A549 (cell line): ENCODE measurements at regions not wholly inside any gene's neighbourhood (a gene's known extent, or its start where the extent isn't known, plus 50 kb on each side); places are given as distances from the start of the nearest gene placed in this dataset.

Experiments used
- ATAC-seq, 2 experiments: fragments of 200-7000 bp in 1 of 2; fragments of >200 bp in 1 of 2; cut with Nextera tagmentation in 1 of 2; cut with Tn5 transposase in 1 of 2; 3 replicates each; pipeline versions ENCODE4 v1.8.0 to v1.9.1; 2018 to 2020; ENCODE audit warnings: mild to moderate bottlenecking in 1 of 2, moderate library complexity in 1 of 2
- CTCF ChIA-PET: fragments of 300-600 bp; sonication (Branson Sonifier 250); formaldehyde crosslinking; extraction: SDS; loops from one replicate; lab custom pipeline; 2021; ENCODE audit warnings: antibody characterized with exemption, inconsistent platforms; lab: Yijun Ruan, JAX
- POLR2A ChIA-PET: fragments of 350-600 bp; formaldehyde crosslinking; extraction: SDS; loops from one replicate; lab custom pipeline; 2021; ENCODE audit warnings: antibody characterized with exemption, inconsistent platforms; lab: Yijun Ruan, JAX
- DNase-seq, 2 experiments: peaks; one replicate each; pipeline versions ENCODE4 v3.0.0 to v3.0.0-alpha.2; 2011 to 2016; ENCODE audit warnings: low read depth in 1 of 2, low spot score in 1 of 2
- FAIRE-seq: peaks from 2 replicates; lab custom pipeline; 2011; peaks lifted over from hg19 to GRCh38; lab: Jason Lieb, UNC
- H3K27ac ChIP-seq, 2 experiments: fragments of >200 bp; sonication (Bioruptor Twin); formaldehyde crosslinking; 3 replicates each; pipeline ENCODE4 v1.5.1; 2016 to 2017
- H3K4me1 ChIP-seq: fragments of >200 bp; sonication (Bioruptor Twin); formaldehyde crosslinking; 3 replicates; pipeline ENCODE4 v1.6.1; 2016
- H3K4me2 ChIP-seq: fragments of >200 bp; sonication (Bioruptor Twin); formaldehyde crosslinking; 3 replicates; pipeline ENCODE4 v1.6.1; 2016
- H3K4me3 ChIP-seq: fragments of >200 bp; sonication (Bioruptor Twin); formaldehyde crosslinking; 3 replicates; pipeline ENCODE4 v1.5.1; 2016
- H3K9me3 ChIP-seq: fragments of >200 bp; sonication (Bioruptor Twin); formaldehyde crosslinking; 3 replicates; pipeline ENCODE4 v1.6.1; 2016
- CHD4 ChIP-seq: fragments of 200-600 bp; sonication (generic); IDR thresholded peaks from 2 replicates; pipeline ENCODE4 v1.6.1; 2016; ENCODE audit warnings: antibody characterized with exemption, mild to moderate bottlenecking, borderline replicate concordance
- FOSB ChIP-seq: fragments of 250-450 bp; sonication (Bioruptor Pico); IDR thresholded peaks from 2 replicates; pipeline ENCODE4 v1.5.0; 2020; ENCODE audit warnings: mild to moderate bottlenecking, moderate library complexity
- FOXS1 ChIP-seq: fragments of 250-450 bp; sonication (Bioruptor Pico); IDR thresholded peaks from 2 replicates; pipeline ENCODE4 v1.5.0; 2020; ENCODE audit warnings: mild to moderate bottlenecking, moderate library complexity
- HDAC2 ChIP-seq: fragments of 200-600 bp; sonication (generic); IDR thresholded peaks from 2 replicates; pipeline ENCODE4 v1.6.1; 2016
- HOXA7 ChIP-seq: fragments of 250-450 bp; sonication (Bioruptor Pico); IDR thresholded peaks from 2 replicates; pipeline ENCODE4 v1.5.0; 2020; ENCODE audit warnings: mild to moderate bottlenecking, moderate library complexity
- HOXB5 ChIP-seq: fragments of 250-450 bp; sonication (Bioruptor Pico); IDR thresholded peaks from 2 replicates; pipeline ENCODE4 v1.5.0; 2020; ENCODE audit warnings: mild to moderate bottlenecking, moderate library complexity
- JUNB ChIP-seq: fragments of >200 bp; sonication (Bioruptor Twin); formaldehyde crosslinking; IDR thresholded peaks from 2 replicates; pipeline ENCODE4 v1.6.1; 2016
- KDM1A ChIP-seq: fragments of 200-600 bp; sonication (generic); IDR thresholded peaks from 2 replicates; pipeline ENCODE4 v1.6.1; 2016; ENCODE audit warnings: low read depth, mild to moderate bottlenecking
- MAZ ChIP-seq: fragments of 150-350 bp; IDR thresholded peaks from 2 replicates; pipeline ENCODE4 v1.6.1; 2014; ENCODE audit warnings: antibody characterized with exemption, low read depth, low read length, borderline replicate concordance
- NFE2L2 ChIP-seq: fragments of 150-350 bp; conservative IDR thresholded peaks from 2 replicates; pipeline ENCODE4 v1.6.1; 2014; ENCODE audit warnings: low read length
- NPAS2 ChIP-seq: fragments of 250-450 bp; sonication (Bioruptor Pico); IDR thresholded peaks from 2 replicates; pipeline ENCODE4 v1.8.0; 2022; ENCODE audit warnings: mild to moderate bottlenecking, moderate library complexity, borderline replicate concordance
- POLR2A ChIP-seq: IDR thresholded peaks from 2 replicates; pipeline ENCODE4 v1.6.1; 2012; ENCODE audit warnings: mild to moderate bottlenecking, low read length
- POLR2AphosphoS2 ChIP-seq: conservative IDR thresholded peaks from 2 replicates; pipeline ENCODE4 v1.6.1; 2012; ENCODE audit warnings: low read length, improper control_type of control experiment, inconsistent platforms
- RNF2 ChIP-seq: fragments of 200-600 bp; sonication (generic); IDR thresholded peaks from 2 replicates; pipeline ENCODE4 v1.6.1; 2016; ENCODE audit warnings: low read depth, mild to moderate bottlenecking, antibody characterized with exemption, moderate library complexity, borderline replicate concordance
- SMC3 ChIP-seq: fragments of >200 bp; sonication (Bioruptor Twin); formaldehyde crosslinking; IDR thresholded peaks from 3 replicates; pipeline ENCODE4 v1.6.1; 2018; ENCODE audit warnings: inconsistent platforms
- TFCP2L1 ChIP-seq: fragments of 250-450 bp; sonication (Bioruptor Pico); IDR thresholded peaks from 2 replicates; pipeline ENCODE4 v1.5.0; 2021; ENCODE audit warnings: mild to moderate bottlenecking
- ZFP36 ChIP-seq: fragments of 450-650 bp; IDR thresholded peaks from 2 replicates; pipeline ENCODE4 v1.6.1; 2014; ENCODE audit warnings: borderline replicate concordance; ENCODE audit not compliant: partially characterized antibody
- WGBS: methylation state at CpG from one replicate; pipeline ENCODE4 v1.1.6; 2017; ENCODE audit errors: missing lambda C conversion rate; 5-methylcytosine and 5-hydroxymethylcytosine counted together
- TF ChIP-seq, protein P1 (sequence below): IDR thresholded peaks from 2 replicates; pipeline ENCODE4 v1.6.1; 2012; ENCODE audit warnings: low read depth, borderline replicate concordance
- TF ChIP-seq, protein P2 (sequence below): fragments of 150-350 bp; IDR thresholded peaks from 2 replicates; pipeline ENCODE4 v1.6.1; 2014; ENCODE audit warnings: low read depth, mild to moderate bottlenecking, low read length
- TF ChIP-seq, protein P3 (sequence below): fragments of 200-600 bp; sonication (generic); IDR thresholded peaks from 2 replicates; pipeline ENCODE4 v1.6.1; 2016; ENCODE audit warnings: antibody characterized with exemption, mild to moderate bottlenecking, moderate library complexity
- TF ChIP-seq, protein P4 (sequence below): fragments of >200 bp; sonication (Bioruptor Twin); formaldehyde crosslinking; IDR thresholded peaks from 3 replicates; pipeline ENCODE4 v1.5.1; 2016
- TF ChIP-seq, protein P5 (sequence below): fragments of 450-650 bp; IDR thresholded peaks from 2 replicates; pipeline ENCODE4 v1.6.1; 2014; ENCODE audit warnings: antibody characterized with exemption

DNA sequence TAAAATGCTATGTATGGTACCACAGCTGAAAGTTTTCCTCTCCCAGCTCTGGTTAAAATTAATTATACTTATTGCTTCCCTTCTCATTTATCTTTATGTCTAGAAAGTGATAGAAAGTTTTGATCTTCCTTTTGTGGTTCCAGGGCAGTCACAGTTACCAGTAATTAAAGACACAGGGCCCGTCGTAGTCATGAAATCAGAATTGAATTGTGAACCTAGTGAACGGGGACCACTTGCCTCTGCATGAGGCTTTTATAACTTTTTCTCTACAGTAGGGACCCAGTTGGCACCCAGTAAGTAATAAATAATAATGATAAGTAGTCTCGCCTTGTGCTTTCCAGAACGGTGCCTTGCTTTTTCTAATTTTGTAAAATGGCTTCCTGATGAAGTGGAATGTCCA, 231.7 kb upstream of the SATB1 start:
- Histone ChIP-seq H3K4me3 (no peak overlapping the region), H3K9me3 (no peaks in the 10 kb centered on the region), H3K4me2 (no peak overlapping the region), H3K4me1 (no peaks in the 10 kb centered on the region), H3K27ac (no peak overlapping the region)
- 15% methylated on average over 5 of the region's 5 CpGs for WGBS
- no peak for FAIRE-seq
- no peak for TF ChIP-seq TFCP2L1 (CRISPR knock-in tag)
- no peak for TF ChIP-seq ZFP36
- no peak for TF ChIP-seq HOXB5 (CRISPR knock-in tag)
- no peak for TF ChIP-seq NPAS2 (CRISPR knock-in tag)
- TF ChIP-seq POLR2AphosphoS2, result no peak
- TF ChIP-seq HOXA7 (CRISPR knock-in tag), result no peak
- TF ChIP-seq, protein P1, sequence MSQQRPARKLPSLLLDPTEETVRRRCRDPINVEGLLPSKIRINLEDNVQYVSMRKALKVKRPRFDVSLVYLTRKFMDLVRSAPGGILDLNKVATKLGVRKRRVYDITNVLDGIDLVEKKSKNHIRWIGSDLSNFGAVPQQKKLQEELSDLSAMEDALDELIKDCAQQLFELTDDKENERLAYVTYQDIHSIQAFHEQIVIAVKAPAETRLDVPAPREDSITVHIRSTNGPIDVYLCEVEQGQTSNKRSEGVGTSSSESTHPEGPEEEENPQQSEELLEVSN, result no peak
- no peak for TF ChIP-seq POLR2A
- TF ChIP-seq, protein P2, sequence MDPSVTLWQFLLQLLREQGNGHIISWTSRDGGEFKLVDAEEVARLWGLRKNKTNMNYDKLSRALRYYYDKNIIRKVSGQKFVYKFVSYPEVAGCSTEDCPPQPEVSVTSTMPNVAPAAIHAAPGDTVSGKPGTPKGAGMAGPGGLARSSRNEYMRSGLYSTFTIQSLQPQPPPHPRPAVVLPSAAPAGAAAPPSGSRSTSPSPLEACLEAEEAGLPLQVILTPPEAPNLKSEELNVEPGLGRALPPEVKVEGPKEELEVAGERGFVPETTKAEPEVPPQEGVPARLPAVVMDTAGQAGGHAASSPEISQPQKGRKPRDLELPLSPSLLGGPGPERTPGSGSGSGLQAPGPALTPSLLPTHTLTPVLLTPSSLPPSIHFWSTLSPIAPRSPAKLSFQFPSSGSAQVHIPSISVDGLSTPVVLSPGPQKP, result no peak
- TF ChIP-seq FOXS1, result no peak
- no peak for TF ChIP-seq SMC3
- TF ChIP-seq, protein P3, sequence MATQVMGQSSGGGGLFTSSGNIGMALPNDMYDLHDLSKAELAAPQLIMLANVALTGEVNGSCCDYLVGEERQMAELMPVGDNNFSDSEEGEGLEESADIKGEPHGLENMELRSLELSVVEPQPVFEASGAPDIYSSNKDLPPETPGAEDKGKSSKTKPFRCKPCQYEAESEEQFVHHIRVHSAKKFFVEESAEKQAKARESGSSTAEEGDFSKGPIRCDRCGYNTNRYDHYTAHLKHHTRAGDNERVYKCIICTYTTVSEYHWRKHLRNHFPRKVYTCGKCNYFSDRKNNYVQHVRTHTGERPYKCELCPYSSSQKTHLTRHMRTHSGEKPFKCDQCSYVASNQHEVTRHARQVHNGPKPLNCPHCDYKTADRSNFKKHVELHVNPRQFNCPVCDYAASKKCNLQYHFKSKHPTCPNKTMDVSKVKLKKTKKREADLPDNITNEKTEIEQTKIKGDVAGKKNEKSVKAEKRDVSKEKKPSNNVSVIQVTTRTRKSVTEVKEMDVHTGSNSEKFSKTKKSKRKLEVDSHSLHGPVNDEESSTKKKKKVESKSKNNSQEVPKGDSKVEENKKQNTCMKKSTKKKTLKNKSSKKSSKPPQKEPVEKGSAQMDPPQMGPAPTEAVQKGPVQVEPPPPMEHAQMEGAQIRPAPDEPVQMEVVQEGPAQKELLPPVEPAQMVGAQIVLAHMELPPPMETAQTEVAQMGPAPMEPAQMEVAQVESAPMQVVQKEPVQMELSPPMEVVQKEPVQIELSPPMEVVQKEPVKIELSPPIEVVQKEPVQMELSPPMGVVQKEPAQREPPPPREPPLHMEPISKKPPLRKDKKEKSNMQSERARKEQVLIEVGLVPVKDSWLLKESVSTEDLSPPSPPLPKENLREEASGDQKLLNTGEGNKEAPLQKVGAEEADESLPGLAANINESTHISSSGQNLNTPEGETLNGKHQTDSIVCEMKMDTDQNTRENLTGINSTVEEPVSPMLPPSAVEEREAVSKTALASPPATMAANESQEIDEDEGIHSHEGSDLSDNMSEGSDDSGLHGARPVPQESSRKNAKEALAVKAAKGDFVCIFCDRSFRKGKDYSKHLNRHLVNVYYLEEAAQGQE, result no peak
- no peak for TF ChIP-seq CHD4
- TF ChIP-seq, protein P4, sequence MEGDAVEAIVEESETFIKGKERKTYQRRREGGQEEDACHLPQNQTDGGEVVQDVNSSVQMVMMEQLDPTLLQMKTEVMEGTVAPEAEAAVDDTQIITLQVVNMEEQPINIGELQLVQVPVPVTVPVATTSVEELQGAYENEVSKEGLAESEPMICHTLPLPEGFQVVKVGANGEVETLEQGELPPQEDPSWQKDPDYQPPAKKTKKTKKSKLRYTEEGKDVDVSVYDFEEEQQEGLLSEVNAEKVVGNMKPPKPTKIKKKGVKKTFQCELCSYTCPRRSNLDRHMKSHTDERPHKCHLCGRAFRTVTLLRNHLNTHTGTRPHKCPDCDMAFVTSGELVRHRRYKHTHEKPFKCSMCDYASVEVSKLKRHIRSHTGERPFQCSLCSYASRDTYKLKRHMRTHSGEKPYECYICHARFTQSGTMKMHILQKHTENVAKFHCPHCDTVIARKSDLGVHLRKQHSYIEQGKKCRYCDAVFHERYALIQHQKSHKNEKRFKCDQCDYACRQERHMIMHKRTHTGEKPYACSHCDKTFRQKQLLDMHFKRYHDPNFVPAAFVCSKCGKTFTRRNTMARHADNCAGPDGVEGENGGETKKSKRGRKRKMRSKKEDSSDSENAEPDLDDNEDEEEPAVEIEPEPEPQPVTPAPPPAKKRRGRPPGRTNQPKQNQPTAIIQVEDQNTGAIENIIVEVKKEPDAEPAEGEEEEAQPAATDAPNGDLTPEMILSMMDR, result no peak
- TF ChIP-seq, protein P5, sequence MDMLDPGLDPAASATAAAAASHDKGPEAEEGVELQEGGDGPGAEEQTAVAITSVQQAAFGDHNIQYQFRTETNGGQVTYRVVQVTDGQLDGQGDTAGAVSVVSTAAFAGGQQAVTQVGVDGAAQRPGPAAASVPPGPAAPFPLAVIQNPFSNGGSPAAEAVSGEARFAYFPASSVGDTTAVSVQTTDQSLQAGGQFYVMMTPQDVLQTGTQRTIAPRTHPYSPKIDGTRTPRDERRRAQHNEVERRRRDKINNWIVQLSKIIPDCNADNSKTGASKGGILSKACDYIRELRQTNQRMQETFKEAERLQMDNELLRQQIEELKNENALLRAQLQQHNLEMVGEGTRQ, result no peak
- no peak for TF ChIP-seq HDAC2
- no peak for TF ChIP-seq RNF2
- ChIA-PET POLR2A (no interaction called here), CTCF (no interaction called here)
- DNase-seq, result no peak
- no peak for ATAC-seq

DNA sequence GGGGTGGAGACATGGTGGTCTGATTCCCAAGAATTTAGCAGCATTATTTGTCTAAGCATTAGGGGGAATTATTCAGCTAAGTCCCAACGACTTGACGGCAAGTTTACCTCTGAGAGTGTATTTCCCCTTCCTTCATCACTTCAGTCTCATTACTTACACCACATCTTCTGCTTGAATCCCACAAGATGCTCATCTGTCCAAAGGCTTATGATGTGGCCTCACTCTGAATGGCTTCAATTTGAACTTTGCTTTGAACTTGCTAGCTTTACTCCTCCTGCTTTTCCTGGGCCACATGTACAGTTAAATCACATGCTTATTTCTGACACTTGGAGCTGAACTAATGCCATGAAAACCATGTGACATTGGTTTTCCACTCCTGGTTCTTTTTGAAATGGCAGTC, 231.3 kb upstream of the SATB1 start:
- FAIRE-seq (no peak), DNase-seq (no peak), ATAC-seq (no peak)
- no peaks in the 10 kb centered on the region for H3K4me1 ChIP-seq
- no peak for TF ChIP-seq NFE2L2
- TF ChIP-seq KDM1A, result no peak
- TF ChIP-seq MAZ, result no peak
- TF ChIP-seq JUNB, result no peak
- no peak for TF ChIP-seq FOSB (CRISPR knock-in tag)
- no peak overlapping the region for H3K4me2 ChIP-seq
- 33% methylated on average over 2 of the region's 2 CpGs for WGBS
- H3K4me3 ChIP-seq, result no peak overlapping the region
- ChIA-PET CTCF (no interaction called here), POLR2A (no interaction called here)
- H3K9me3 ChIP-seq, result no peaks in the 10 kb centered on the region
- H3K27ac ChIP-seq, result no peak overlapping the region
